HEK293T (cell line): ENCODE measurements at regions not wholly inside any gene's neighbourhood (a gene's known extent, or its start where the extent isn't known, plus 50 kb on each side); places are given as distances from the start of the nearest gene placed in this dataset.

Experiments used
- ARNT ChIP-seq: fragments of 450-650 bp; IDR thresholded peaks from 2 replicates; pipeline ENCODE4 v1.6.1; 2017; ENCODE audit warnings: mild to moderate bottlenecking
- BHLHE40 ChIP-seq: fragments of 450-650 bp; IDR thresholded peaks from 2 replicates; pipeline ENCODE4 v1.6.1; 2016; ENCODE audit warnings: mild to moderate bottlenecking, moderate library complexity, borderline replicate concordance
- CTBP1 ChIP-seq: fragments of 450-650 bp; IDR thresholded peaks from 2 replicates; pipeline ENCODE4 v1.6.1; 2016; ENCODE audit warnings: borderline replicate concordance
- ELF4 ChIP-seq: fragments of 450-650 bp; IDR thresholded peaks from 2 replicates; pipeline ENCODE4 v1.6.1; 2017; ENCODE audit warnings: antibody characterized with exemption
- FOXA1 ChIP-seq: fragments of 450-650 bp; IDR thresholded peaks from 2 replicates; pipeline ENCODE4 v1.6.1; 2016; ENCODE audit warnings: mild to moderate bottlenecking
- FOXK2 ChIP-seq: fragments of 450-650 bp; IDR thresholded peaks from 2 replicates; pipeline ENCODE4 v1.6.1; 2016; ENCODE audit warnings: mild to moderate bottlenecking
- FOXM1 ChIP-seq: fragments of 450-650 bp; IDR thresholded peaks from 2 replicates; pipeline ENCODE4 v1.6.1; 2017; ENCODE audit warnings: mild to moderate bottlenecking, borderline replicate concordance
- LEF1 ChIP-seq: fragments of 450-650 bp; IDR thresholded peaks from 2 replicates; pipeline ENCODE4 v1.6.1; 2017; ENCODE audit warnings: mild to moderate bottlenecking, borderline replicate concordance
- NFRKB ChIP-seq: fragments of 450-650 bp; IDR thresholded peaks from 2 replicates; pipeline ENCODE4 v1.6.1; 2016; ENCODE audit warnings: mild to moderate bottlenecking, moderate library complexity
- SP1 ChIP-seq: fragments of 450-650 bp; IDR thresholded peaks from 2 replicates; pipeline ENCODE4 v1.6.1; 2017
- SUZ12 ChIP-seq: fragments of 450-650 bp; IDR thresholded peaks from 2 replicates; pipeline ENCODE4 v1.6.1; 2016; ENCODE audit warnings: mild to moderate bottlenecking
- ZNF384 ChIP-seq: fragments of 450-650 bp; IDR thresholded peaks from 2 replicates; pipeline ENCODE4 v1.6.1; 2016
- TF ChIP-seq, protein P1 (sequence below): fragments of 450-650 bp; IDR thresholded peaks from 2 replicates; pipeline ENCODE4 v1.6.1; 2016

DNA sequence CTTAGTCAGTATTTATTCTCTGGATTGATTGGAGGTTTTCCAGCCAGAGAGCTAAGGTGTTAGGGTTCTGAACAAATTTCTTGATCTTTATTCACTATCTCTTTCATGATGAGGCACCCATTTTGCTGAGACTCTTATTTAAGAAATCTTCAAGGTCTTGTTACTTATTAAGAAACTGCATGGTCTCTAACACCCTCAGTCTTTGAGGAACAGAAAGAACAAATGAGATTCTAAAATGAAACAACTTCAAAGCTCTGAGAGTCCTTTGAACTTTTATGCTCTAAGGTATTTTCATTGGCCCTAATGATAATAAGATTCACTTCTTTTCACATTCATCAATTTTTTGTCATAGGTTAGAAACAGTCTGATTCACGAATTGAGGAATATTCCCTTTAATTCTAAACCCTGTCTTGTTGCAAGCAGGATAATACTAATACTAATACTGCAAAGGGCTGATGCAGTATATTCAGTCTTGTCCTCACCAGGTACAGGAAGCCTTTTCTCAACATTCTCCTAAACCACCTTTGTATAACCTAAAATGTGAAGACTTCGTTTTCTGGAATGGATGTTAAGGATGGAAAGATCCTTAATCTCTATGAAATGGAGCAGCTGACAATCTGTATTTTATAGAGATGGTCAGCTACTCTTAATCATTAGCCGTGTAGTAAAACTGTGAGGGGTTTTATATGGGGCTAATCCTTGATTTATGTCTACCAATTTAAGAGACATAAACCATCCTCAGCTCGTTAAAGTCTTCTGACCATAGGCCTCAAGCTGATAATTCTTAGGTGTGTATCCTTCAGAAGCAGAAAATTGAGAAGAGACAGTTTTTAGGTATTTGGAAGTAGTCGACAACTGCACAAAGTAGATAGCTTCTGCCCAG, 198.3 kb downstream of the OTOL1 start:
- TF ChIP-seq LEF1 (no peak), ARNT (no peak), ZNF384 (no peak), CTBP1 (peak; percentile 67; the same call in 1 of the 2 replicates), FOXM1 (no peak), ELF4 (no peak), FOXA1 (no peak), FOXK2 (no peak), SP1 (no peak), SUZ12 (no peak), NFRKB (no peak), BHLHE40 (no peak)
- TF ChIP-seq, protein P1, sequence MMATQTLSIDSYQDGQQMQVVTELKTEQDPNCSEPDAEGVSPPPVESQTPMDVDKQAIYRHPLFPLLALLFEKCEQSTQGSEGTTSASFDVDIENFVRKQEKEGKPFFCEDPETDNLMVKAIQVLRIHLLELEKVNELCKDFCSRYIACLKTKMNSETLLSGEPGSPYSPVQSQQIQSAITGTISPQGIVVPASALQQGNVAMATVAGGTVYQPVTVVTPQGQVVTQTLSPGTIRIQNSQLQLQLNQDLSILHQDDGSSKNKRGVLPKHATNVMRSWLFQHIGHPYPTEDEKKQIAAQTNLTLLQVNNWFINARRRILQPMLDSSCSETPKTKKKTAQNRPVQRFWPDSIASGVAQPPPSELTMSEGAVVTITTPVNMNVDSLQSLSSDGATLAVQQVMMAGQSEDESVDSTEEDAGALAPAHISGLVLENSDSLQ = peak; percentile 90
